NOMO-1 treated with dmso at 0.1 percent for 144 hours (cell line): ENCODE measurements at regions not wholly inside any gene's neighbourhood (a gene's known extent, or its start where the extent isn't known, plus 50 kb on each side); places are given as distances from the start of the nearest gene placed in this dataset.
A peak's percentile ranks its signal among the peaks of the same experiment; 100 is the strongest.
"Not testable (repeated sequence)": the region's sequence is repeated elsewhere in the genome, so short reads cannot be mapped to it uniquely, and the experiment has no call there.

Experiments
- DNase-seq: peaks from one replicate; lab custom pipeline; 2025; ENCODE audit not compliant: unreplicated experiment; lab: John Stamatoyannopoulos, UW

DNA sequence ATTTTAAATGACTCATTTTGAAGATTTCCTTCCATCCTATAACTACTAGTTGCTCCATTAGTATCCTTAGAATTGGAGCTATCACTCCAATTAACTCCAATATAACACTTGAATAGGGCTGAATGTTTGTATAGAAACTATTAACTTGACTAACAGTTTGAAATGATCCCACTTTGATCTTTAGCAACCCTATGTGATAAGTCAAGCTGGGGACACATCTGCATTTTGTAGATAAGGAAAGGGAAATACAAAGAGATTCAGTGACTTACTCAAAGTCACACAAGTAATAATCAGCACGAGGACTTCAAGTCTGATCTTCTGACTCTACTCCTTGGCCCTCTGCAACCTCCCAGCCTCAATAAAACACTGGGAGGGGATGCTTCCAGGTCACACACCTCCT is 101.1 kb downstream of the TMEM215 start:
- DNase-seq, result no peak

DNA sequence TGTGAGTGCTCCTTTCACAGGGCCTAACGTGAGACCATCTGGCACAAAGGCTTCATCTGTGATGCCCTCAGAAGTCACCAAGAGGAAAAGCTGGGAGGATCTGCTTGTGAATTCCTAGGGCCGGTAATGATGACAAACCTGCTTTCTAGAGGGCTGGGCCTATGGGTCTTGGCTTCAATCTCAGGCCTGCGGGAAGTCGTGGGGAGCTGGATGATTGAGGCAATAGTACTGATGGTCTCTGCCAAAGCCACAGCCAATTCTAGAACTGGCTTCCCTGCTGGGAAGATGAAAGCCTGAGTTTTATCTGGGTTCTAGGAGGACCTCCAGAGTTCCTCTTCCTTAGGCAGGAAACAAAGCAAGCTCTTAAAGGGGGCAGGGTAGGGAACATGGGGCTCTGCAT is 102.7 kb downstream of the TMEM215 start:
- no peak for DNase-seq

DNA sequence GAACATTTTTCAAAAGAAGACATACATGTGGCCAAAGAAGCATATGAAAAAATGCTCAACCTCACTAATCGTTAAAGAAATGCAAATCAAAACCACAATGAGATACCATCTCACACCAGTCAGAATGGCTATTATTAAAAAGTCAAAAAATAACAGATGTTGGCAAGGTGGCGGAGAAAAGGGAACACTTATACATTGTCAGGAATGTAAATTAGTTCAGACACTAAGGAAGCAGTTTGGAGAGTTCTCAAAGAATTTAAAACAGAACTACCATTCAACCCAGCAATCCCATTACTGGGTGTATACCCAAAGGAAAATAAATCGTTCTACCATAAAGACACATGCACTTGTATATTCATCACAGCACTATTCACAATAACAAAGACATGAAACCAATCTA is 106.9 kb downstream of the APTX start:
- DNase-seq, result not testable (repeated sequence)

DNA sequence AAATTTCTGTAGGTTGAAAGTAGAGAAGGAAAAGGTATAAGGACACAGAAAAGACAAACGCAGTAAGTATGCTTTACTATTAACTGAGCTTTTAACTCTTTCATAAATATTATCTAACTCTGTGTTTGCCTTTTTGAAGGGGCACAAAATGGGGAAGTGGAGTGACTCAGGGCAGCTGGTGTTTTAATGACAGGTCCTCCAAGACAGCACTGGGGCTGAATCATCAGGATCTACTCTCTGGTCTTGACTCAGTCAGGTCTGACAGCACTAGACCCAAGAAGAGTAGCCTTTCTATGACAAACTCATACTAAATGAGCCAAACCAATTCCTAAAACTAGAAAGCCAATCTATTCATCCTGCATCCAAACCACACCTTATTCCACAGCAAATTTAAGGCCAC is 102.2 kb downstream of the APTX start:
- peak; percentile 63 for DNase-seq

DNA sequence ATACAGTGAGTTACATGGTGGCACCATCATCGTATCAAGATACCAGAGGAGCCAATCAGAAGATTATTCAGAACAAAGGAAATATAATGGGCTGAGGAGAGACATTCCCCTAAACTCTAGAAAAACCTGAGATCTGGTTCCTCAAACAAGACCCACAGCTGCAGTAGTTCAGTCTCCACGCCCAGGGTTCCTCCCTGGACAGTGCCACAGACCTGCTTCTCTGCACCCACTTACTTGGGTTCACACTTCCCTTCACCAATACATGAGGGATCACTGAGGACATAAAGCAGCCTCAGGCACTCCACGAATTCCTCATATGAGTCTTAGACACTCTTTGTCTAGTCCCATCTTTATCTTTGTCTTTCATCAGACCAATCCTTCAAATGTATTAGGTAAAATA is 101.7 kb downstream of the APTX start:
- DNase-seq, result no peak

DNA sequence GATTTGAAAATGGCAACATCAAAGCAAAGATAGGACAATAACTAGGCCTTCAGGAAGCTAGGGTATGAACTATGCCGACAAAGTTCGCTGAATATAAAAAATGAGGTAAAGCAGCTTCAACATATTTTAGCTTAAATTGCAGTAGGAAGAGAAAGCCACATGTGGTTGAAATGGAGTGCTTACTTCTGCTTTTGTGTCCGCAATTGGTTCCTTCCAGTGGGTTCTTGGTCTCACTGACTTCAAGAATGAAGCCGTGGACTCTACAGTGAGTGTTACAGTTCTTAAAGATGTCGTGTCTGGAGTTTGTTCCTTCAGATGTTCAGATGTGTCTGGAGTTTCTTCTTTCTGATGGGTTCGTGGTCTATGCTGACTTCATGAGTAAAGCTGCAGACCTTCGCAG is 95.2 kb downstream of the APTX start:
- DNase-seq, result peak; percentile 82

DNA sequence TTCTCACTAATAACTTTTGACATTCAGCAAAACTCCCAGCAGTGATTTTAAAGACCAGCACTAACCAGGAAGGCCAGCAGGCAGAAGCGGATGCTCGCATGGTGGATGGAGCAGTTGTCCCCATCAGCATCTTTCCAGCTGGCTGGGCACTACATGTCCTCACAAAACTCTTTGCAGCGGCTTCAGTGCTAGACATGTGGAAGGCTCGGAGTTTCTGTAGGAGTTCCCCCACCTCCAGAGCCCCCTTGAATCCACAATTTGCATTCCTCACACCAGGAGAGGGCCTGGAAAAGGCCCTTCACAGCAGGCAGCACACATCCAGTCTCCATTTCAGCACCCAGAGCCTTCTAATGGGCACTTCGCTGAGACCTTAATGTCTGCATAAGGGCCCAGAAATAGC is 85.6 kb downstream of the APTX start:
- DNase-seq, result no peak

DNA sequence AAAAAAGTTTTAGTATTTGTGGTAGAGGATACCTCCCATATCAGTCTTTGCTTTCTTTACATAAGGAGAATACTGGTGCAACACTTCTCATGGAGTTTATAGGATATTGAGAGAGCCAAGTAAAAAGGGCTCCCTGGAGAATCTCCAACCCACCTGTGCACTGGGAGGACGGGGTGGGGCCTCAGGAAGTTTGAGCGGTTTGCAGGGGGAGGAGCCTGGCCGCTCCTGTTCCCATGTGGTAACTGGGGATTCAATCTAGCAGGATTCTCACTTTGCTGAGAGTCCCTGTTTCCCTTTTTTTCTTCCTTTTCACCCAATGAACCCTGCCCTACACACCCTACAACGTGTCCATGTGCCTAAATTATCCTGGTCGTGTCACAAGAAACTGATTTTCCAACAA is 82.8 kb downstream of the APTX start:
- DNase-seq, result no peak
